GM12878 (cell line): ENCODE measurements at regions not wholly inside any gene's neighbourhood (a gene's known extent, or its start where the extent isn't known, plus 50 kb on each side); places are given as distances from the start of the nearest gene placed in this dataset.

ENCODE experiments used
- ATAC-seq: fragments of 200-7000 bp; cut with Tn5 transposase; 3 replicates; pipeline ENCODE4 v1.9.1; 2020; ENCODE audit warnings: mild to moderate bottlenecking, moderate library complexity
- BruUV-seq: library from RNA; stranded (reverse); fragments of 400-500 nt; replicated peaks from 2 replicates; lab custom pipeline; 2021; lab: Mats Ljungman, UMichigan
- CTCF ChIA-PET: fragments of 300-600 bp; sonication (Branson Sonifier 250); formaldehyde crosslinking; extraction: SDS; loops from one replicate; lab custom pipeline; 2021; ENCODE audit warnings: inconsistent platforms; lab: Yijun Ruan, JAX
- POLR2A ChIA-PET: fragments of 350-600 bp; formaldehyde crosslinking; extraction: SDS; loops from one replicate; lab custom pipeline; 2021; ENCODE audit warnings: inconsistent platforms; lab: Charles Lee
- RAD21 ChIA-PET: fragments of 300-600 bp; sonication (Branson Sonifier 250); formaldehyde crosslinking; loops from one replicate; lab custom pipeline; 2023; ENCODE audit warnings: antibody characterized with exemption; ENCODE audit not compliant: unreplicated experiment; lab: Charles Lee
- SMC1A ChIA-PET: fragments of 300-600 bp; sonication (Branson Sonifier 250); formaldehyde crosslinking; loops from one replicate; lab custom pipeline; 2023; ENCODE audit not compliant: unreplicated experiment, uncharacterized antibody; lab: Charles Lee
- DNase-seq: peaks from one replicate; pipeline ENCODE4 v3.0.0-alpha.2; 2011; ENCODE audit warnings: low read depth, low spot score
- FAIRE-seq: peaks from 3 replicates; lab custom pipeline; 2011; peaks lifted over from hg19 to GRCh38; lab: Jason Lieb, UNC
- H2AFZ ChIP-seq: 2 replicates; pipeline ENCODE4 v1.6.0; 2011; ENCODE audit warnings: low read depth, low read length, control low read depth; ENCODE audit not compliant: control insufficient read depth
- H3K27ac ChIP-seq: 2 replicates; pipeline ENCODE4 v1.5.1; 2011; ENCODE audit warnings: control low read depth; ENCODE audit not compliant: control insufficient read depth, insufficient read depth
- H3K27me3 ChIP-seq, 2 experiments: replicated peaks in 1 of 2; 2 replicates each; pipeline versions ENCODE4 v1.6.0 to v1.6.1; 2011; ENCODE audit warnings: low read length in 1 of 2; ENCODE audit not compliant: control insufficient read depth in 2 of 2, insufficient read depth in 2 of 2
- H3K36me3 ChIP-seq, 2 experiments: 2 replicates each; pipeline ENCODE4 v1.5.1; 2011; ENCODE audit warnings: low read length in 1 of 2; ENCODE audit not compliant: control insufficient read depth in 2 of 2, insufficient read depth in 2 of 2
- H3K4me1 ChIP-seq: 2 replicates; pipeline ENCODE4 v1.6.1; 2011; ENCODE audit warnings: mild to moderate bottlenecking, low read length, moderate library complexity, mixed read lengths; ENCODE audit not compliant: control insufficient read depth, insufficient read depth
- H3K4me2 ChIP-seq: 2 replicates; pipeline ENCODE4 v1.6.0; 2011; ENCODE audit warnings: control low read depth; ENCODE audit not compliant: control insufficient read depth, insufficient read depth
- H3K4me3 ChIP-seq: fragments of 200-600 bp; sonication (generic); 2 replicates; pipeline ENCODE4 v1.5.1; 2016
- H3K79me2 ChIP-seq: 2 replicates; pipeline ENCODE4 v1.6.0; 2011; ENCODE audit warnings: low read length; ENCODE audit not compliant: control insufficient read depth, insufficient read depth
- H3K9ac ChIP-seq: 2 replicates; pipeline ENCODE4 v1.8.0; 2011; ENCODE audit warnings: low read length, control low read depth, mixed read lengths; ENCODE audit not compliant: control insufficient read depth, insufficient read depth
- H3K9me3 ChIP-seq: replicated peaks from 3 replicates; pipeline ENCODE4 v1.5.1; 2011; ENCODE audit warnings: mild to moderate bottlenecking, low read length; ENCODE audit not compliant: control insufficient read depth, insufficient read depth
- H4K20me1 ChIP-seq: 2 replicates; pipeline ENCODE4 v1.6.0; 2011; ENCODE audit not compliant: control insufficient read depth, insufficient read depth
- CHD1 ChIP-seq: IDR thresholded peaks from 2 replicates; pipeline ENCODE4 v1.6.1; 2012; ENCODE audit warnings: low read depth, low read length, improper control_type of control experiment
- MEF2A ChIP-seq: IDR thresholded peaks from 2 replicates; pipeline ENCODE4 v1.6.1; 2011; ENCODE audit warnings: low read depth, mild to moderate bottlenecking, low read length, moderate library complexity; ENCODE audit not compliant: insufficient read depth
- NRF1 ChIP-seq: conservative IDR thresholded peaks from 2 replicates; pipeline ENCODE4 v1.6.1; 2011; ENCODE audit warnings: mild to moderate bottlenecking, low read depth, low read length, improper control_type of control experiment
- RBBP5 ChIP-seq: fragments of 200-600 bp; sonication (generic); conservative IDR thresholded peaks from 2 replicates; pipeline ENCODE4 v1.6.1; 2016
- RFX5 ChIP-seq: IDR thresholded peaks from 2 replicates; pipeline ENCODE4 v1.6.1; 2011; ENCODE audit warnings: low read depth, low read length, improper control_type of control experiment
- SRF ChIP-seq, 2 experiments: IDR thresholded peaks; 2 replicates each; pipeline ENCODE4 v1.6.1; 2011; ENCODE audit warnings: low read depth in 2 of 2, low read length in 2 of 2, mild to moderate bottlenecking in 1 of 2, moderate library complexity in 1 of 2
- SUZ12 ChIP-seq: fragments of 200-600 bp; sonication (generic); IDR thresholded peaks from one replicate; pipeline ENCODE4 v1.6.1; 2018; ENCODE audit warnings: antibody characterized with exemption, mild to moderate bottlenecking; ENCODE audit not compliant: unreplicated experiment
- ZSCAN29 ChIP-seq: fragments of 450-650 bp; IDR thresholded peaks from 2 replicates; pipeline ENCODE4 v1.6.1; 2017; ENCODE audit warnings: mild to moderate bottlenecking, moderate library complexity
- WGBS: methylation state at CpG from one replicate; pipeline ENCODE4 v1.1.6; 2016; ENCODE audit warnings: low lambda C conversion rate; ENCODE audit not compliant: insufficient replicate concordance, insufficient coverage; ENCODE audit errors: missing lambda C conversion rate; 5-methylcytosine and 5-hydroxymethylcytosine counted together
- in situ Hi-C: fragments of 300-500 bp; cut with MboI; formaldehyde crosslinking; loops from 9 replicates; pipeline ENCODE4 v1.14.3; 2018; ENCODE audit warnings: mixed read lengths
- intact Hi-C: fragments of 100-400 bp; cut with micrococcal nuclease; formaldehyde crosslinking; loops from one replicate; pipeline ENCODE4 v1.14.2; 2022; ENCODE audit not compliant: unreplicated experiment
- TF ChIP-seq, protein P1 (sequence below): fragments of 450-650 bp; IDR thresholded peaks from 2 replicates; pipeline ENCODE4 v1.6.1; 2017; ENCODE audit warnings: mild to moderate bottlenecking, moderate library complexity
- TF ChIP-seq, protein P2 (sequence below): fragments of 450-650 bp; IDR thresholded peaks from 2 replicates; pipeline ENCODE4 v1.6.1; 2018; ENCODE audit warnings: borderline replicate concordance, mild to moderate bottlenecking; ENCODE audit not compliant: partially characterized antibody
- TF ChIP-seq, protein P3 (sequence below): IDR thresholded peaks from 2 replicates; pipeline ENCODE4 v1.6.1; 2012; ENCODE audit warnings: low read depth, low read length, improper control_type of control experiment

DNA sequence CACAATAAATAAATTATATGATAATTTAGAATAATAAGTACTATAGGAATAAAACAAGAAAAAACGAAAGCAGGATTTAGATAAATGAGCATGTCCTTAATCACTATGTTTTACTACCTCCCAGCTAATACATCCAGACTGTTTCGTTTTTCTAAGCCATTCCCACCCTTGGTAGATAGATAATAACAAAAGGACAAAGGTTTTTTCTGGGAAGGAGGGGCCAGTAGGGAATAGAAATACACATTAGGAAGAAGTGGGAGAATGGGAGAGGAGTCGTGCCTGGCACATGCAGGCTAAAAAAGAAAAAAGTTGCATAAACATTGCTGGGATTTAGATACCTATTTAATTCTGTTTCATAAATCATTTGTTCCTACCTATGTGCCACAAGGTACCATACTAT, 97.1 kb downstream of the MTX3 start:
- H3K79me2 ChIP-seq = no peaks in the 10 kb centered on the region
- no peaks in the 10 kb centered on the region for H3K36me3 ChIP-seq
- ChIA-PET SMC1A (no interaction called here), POLR2A (no interaction called here), RAD21 (no interaction called here), CTCF (no interaction called here)
- 11% methylated on average over 3 of the region's 3 CpGs for WGBS
- 0 out of 4 replicates have a peak, but pooled peaks cover 0 to 6% of the 10 kb centered on the region in 2 experiments for H3K27me3 ChIP-seq
- no peaks in the 10 kb centered on the region; the same call in 2 of the 3 replicates for H3K9me3 ChIP-seq
- no peaks in the 10 kb centered on the region for H4K20me1 ChIP-seq
- BruUV-seq = no TSS peak
- no peak for DNase-seq
- TF ChIP-seq MEF2A = no peak
- no peak for TF ChIP-seq CHD1
- TF ChIP-seq RFX5 = no peak
- no peak overlapping the region for H2AFZ ChIP-seq
- ATAC-seq = no peak
- no peak overlapping the region for H3K4me3 ChIP-seq
- H3K4me1 ChIP-seq = no peaks in the 10 kb centered on the region
- in situ Hi-C loops = no loop called here
- intact Hi-C loops = no loop called here
- H3K27ac ChIP-seq = no peak overlapping the region
- H3K9ac ChIP-seq = no peak overlapping the region
- FAIRE-seq = peak; percentile 18
- no peak overlapping the region for H3K4me2 ChIP-seq

DNA sequence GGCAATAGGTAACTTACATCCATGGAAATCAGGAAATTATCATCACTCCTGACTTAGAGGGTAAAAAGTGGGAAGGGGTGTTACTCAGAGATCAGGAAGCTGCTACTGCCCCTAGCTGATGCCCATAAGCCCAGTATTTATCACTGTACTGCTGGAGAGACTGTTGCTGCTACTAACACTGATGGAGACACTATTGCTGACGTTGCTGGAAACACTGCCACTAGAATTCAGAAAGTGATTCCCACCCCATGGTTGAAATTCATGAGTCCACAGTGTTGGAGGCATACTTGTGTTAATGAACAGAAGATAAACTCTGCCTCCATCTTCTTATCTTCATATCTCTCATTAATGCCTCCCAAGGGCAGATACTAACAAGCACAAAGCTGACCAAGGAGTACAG, 97.6 kb downstream of the MTX3 start:
- H3K9me3 ChIP-seq = no peaks in the 10 kb centered on the region; the same call in 2 of the 3 replicates
- H3K79me2 ChIP-seq = no peaks in the 10 kb centered on the region
- DNase-seq (no peak), ATAC-seq (no peak), FAIRE-seq (no peak)
- BruUV-seq = no TSS peak
- H3K27me3 ChIP-seq = 0 out of 4 replicates have a peak, but pooled peaks cover 0 to 6% of the 10 kb centered on the region in 2 experiments
- SMC1A ChIA-PET = no interaction called here
- no peak overlapping the region for H3K4me3 ChIP-seq
- no peaks in the 10 kb centered on the region for H3K4me1 ChIP-seq
- no peak overlapping the region for H2AFZ ChIP-seq
- H3K9ac ChIP-seq = no peak overlapping the region
- no peaks in the 10 kb centered on the region for H4K20me1 ChIP-seq
- POLR2A ChIA-PET = no interaction called here
- intact Hi-C loops = no loop called here
- RAD21 ChIA-PET = no interaction called here
- in situ Hi-C loops = no loop called here
- no peak overlapping the region for H3K27ac ChIP-seq
- WGBS = 0% methylated on average over 1 of the region's 1 CpG
- CTCF ChIA-PET = no interaction called here
- H3K36me3 ChIP-seq = no peaks in the 10 kb centered on the region
- no peak overlapping the region for H3K4me2 ChIP-seq
- TF ChIP-seq RBBP5 (no peak), SRF (IDR thresholded peaks at IDR 0.05; ENCODE audit: low read depth in 2 of 2, low read length in 2 of 2) (no peak), NRF1 (no peak), SUZ12 (no peak), ZSCAN29 (no peak)
- TF ChIP-seq, protein P1, sequence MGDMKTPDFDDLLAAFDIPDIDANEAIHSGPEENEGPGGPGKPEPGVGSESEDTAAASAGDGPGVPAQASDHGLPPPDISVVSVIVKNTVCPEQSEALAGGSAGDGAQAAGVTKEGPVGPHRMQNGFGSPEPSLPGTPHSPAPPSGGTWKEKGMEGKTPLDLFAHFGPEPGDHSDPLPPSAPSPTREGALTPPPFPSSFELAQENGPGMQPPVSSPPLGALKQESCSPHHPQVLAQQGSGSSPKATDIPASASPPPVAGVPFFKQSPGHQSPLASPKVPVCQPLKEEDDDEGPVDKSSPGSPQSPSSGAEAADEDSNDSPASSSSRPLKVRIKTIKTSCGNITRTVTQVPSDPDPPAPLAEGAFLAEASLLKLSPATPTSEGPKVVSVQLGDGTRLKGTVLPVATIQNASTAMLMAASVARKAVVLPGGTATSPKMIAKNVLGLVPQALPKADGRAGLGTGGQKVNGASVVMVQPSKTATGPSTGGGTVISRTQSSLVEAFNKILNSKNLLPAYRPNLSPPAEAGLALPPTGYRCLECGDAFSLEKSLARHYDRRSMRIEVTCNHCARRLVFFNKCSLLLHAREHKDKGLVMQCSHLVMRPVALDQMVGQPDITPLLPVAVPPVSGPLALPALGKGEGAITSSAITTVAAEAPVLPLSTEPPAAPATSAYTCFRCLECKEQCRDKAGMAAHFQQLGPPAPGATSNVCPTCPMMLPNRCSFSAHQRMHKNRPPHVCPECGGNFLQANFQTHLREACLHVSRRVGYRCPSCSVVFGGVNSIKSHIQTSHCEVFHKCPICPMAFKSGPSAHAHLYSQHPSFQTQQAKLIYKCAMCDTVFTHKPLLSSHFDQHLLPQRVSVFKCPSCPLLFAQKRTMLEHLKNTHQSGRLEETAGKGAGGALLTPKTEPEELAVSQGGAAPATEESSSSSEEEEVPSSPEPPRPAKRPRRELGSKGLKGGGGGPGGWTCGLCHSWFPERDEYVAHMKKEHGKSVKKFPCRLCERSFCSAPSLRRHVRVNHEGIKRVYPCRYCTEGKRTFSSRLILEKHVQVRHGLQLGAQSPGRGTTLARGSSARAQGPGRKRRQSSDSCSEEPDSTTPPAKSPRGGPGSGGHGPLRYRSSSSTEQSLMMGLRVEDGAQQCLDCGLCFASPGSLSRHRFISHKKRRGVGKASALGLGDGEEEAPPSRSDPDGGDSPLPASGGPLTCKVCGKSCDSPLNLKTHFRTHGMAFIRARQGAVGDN = no peak
- TF ChIP-seq, protein P2, sequence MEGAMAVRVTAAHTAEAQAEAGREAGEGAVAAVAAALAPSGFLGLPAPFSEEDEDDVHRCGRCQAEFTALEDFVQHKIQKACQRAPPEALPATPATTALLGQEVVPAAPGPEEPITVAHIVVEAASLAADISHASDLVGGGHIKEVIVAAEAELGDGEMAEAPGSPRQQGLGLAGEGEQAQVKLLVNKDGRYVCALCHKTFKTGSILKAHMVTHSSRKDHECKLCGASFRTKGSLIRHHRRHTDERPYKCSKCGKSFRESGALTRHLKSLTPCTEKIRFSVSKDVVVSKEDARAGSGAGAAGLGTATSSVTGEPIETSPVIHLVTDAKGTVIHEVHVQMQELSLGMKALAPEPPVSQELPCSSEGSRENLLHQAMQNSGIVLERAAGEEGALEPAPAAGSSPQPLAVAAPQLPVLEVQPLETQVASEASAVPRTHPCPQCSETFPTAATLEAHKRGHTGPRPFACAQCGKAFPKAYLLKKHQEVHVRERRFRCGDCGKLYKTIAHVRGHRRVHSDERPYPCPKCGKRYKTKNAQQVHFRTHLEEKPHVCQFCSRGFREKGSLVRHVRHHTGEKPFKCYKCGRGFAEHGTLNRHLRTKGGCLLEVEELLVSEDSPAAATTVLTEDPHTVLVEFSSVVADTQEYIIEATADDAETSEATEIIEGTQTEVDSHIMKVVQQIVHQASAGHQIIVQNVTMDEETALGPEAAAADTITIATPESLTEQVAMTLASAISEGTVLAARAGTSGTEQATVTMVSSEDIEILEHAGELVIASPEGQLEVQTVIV = no peak
- TF ChIP-seq, protein P3, sequence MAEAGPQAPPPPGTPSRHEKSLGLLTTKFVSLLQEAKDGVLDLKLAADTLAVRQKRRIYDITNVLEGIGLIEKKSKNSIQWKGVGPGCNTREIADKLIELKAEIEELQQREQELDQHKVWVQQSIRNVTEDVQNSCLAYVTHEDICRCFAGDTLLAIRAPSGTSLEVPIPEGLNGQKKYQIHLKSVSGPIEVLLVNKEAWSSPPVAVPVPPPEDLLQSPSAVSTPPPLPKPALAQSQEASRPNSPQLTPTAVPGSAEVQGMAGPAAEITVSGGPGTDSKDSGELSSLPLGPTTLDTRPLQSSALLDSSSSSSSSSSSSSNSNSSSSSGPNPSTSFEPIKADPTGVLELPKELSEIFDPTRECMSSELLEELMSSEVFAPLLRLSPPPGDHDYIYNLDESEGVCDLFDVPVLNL = no peak
